ENCODE measurements at regions not wholly inside any gene's neighbourhood (a gene's known extent, or its start where the extent isn't known, plus 50 kb on each side); places are given as distances from the start of the nearest gene placed in this dataset.

DNA sequence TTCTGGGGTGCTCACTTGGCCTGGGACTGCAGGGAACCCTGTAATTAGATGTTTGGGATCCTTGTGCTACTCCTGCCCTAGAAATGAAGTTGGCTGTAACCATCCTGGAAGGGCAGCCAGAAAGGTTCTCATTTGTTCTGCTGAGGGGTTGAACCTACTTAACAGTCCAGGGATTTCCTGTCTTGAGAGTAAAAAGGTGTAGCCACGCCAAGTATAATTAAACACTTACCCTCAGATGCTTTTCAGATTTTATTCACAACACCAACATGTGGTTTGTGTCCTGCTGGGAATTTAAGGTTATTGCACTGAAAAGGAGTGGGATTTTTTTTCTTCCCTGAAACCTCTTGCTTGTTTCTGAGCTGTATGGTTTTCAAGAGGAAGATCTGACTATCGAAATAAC lies 222.4 kb upstream of the APCDD1 start:
- TF ChIP-seq ZNF24 (tag by site-specific recombination; IDR thresholded peaks at IDR 0.05) = no peak
- TF ChIP-seq ZNF660 (tag by site-specific recombination; IDR thresholded peaks at IDR 0.05) = no peak
- TF ChIP-seq MEIS1 (CRISPR knock-in tag; IDR thresholded peaks at IDR 0.05; ENCODE audit: borderline replicate concordance) = no peak
- TF ChIP-seq, protein P1, sequence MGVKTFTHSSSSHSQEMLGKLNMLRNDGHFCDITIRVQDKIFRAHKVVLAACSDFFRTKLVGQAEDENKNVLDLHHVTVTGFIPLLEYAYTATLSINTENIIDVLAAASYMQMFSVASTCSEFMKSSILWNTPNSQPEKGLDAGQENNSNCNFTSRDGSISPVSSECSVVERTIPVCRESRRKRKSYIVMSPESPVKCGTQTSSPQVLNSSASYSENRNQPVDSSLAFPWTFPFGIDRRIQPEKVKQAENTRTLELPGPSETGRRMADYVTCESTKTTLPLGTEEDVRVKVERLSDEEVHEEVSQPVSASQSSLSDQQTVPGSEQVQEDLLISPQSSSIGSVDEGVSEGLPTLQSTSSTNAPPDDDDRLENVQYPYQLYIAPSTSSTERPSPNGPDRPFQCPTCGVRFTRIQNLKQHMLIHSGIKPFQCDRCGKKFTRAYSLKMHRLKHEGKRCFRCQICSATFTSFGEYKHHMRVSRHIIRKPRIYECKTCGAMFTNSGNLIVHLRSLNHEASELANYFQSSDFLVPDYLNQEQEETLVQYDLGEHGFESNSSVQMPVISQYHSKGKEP (tag by site-specific recombination; IDR thresholded peaks at IDR 0.05) = no peak
- TF ChIP-seq, protein P2, sequence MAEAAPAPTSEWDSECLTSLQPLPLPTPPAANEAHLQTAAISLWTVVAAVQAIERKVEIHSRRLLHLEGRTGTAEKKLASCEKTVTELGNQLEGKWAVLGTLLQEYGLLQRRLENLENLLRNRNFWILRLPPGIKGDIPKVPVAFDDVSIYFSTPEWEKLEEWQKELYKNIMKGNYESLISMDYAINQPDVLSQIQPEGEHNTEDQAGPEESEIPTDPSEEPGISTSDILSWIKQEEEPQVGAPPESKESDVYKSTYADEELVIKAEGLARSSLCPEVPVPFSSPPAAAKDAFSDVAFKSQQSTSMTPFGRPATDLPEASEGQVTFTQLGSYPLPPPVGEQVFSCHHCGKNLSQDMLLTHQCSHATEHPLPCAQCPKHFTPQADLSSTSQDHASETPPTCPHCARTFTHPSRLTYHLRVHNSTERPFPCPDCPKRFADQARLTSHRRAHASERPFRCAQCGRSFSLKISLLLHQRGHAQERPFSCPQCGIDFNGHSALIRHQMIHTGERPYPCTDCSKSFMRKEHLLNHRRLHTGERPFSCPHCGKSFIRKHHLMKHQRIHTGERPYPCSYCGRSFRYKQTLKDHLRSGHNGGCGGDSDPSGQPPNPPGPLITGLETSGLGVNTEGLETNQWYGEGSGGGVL (tag by site-specific recombination; IDR thresholded peaks at IDR 0.05) = no peak
